Uterus (tissue), 3 donors: ENCODE measurements at regions not wholly inside any gene's neighbourhood (a gene's known extent, or its start where the extent isn't known, plus 50 kb on each side); places are given as distances from the start of the nearest gene placed in this dataset. TPM values are rescaled to one million over a fixed set of nuclear protein-coding genes. Genes with fewer than 3 reads are reported as not detected.
A peak's percentile ranks its signal among the peaks of the same experiment; 100 is the strongest.

ENCODE experiments used
- DNase-seq, 2 donors: peaks; one replicate each; pipeline ENCODE4 v3.0.0-alpha.2; 2019 to 2020
- H3K27ac ChIP-seq, 2 donors: fragments of 200-600 bp; sonication (generic); 1 replicate in 1 of 2; 2 replicates in 1 of 2; pipeline ENCODE4 v1.5.1; 2016 to 2018
- H3K27me3 ChIP-seq, 2 donors: fragments of 200-600 bp; sonication (generic); one replicate each; pipeline ENCODE4 v1.5.1; 2018 to 2019; ENCODE audit warnings: control low read depth in 1 of 2
- H3K36me3 ChIP-seq, 2 donors: fragments of 200-600 bp; sonication (generic); one replicate each; pipeline ENCODE4 v1.5.1; 2019; ENCODE audit warnings: control low read depth in 1 of 2
- H3K4me1 ChIP-seq, 2 donors: fragments of 200-600 bp; sonication (generic); one replicate each; pipeline ENCODE4 v1.5.1; 2018 to 2019; ENCODE audit warnings: control low read depth in 1 of 2
- H3K4me3 ChIP-seq, 2 donors: fragments of 200-600 bp; sonication (generic); 1 replicate in 1 of 2; 2 replicates in 1 of 2; pipeline ENCODE4 v1.5.1; 2018 to 2019; ENCODE audit warnings: mild to moderate bottlenecking in 1 of 2
- H3K9me3 ChIP-seq, 2 donors: fragments of 200-600 bp; sonication (generic); one replicate each; pipeline ENCODE4 v1.5.1; 2019; ENCODE audit warnings: control low read depth in 1 of 2
- POLR2A ChIP-seq, 2 donors: fragments of 450-650 bp; IDR thresholded peaks; one replicate each; pipeline ENCODE4 v1.6.1; 2016; ENCODE audit warnings: antibody characterized with exemption in 2 of 2, mild to moderate bottlenecking in 1 of 2, moderate library complexity in 1 of 2
- intact Hi-C: fragments of 100-400 bp; cut with DNase I; formaldehyde crosslinking; loops from one replicate; pipeline ENCODE4 v1.15.1; 2023; ENCODE audit warnings: low total_unique reads
- small RNA-seq: library from RNA; depleted of rRNA; stranded (forward); fragments of <200 nt; gene quantifications from one replicate; pipeline ENCODE3, GENCODE V24; 2016
- TF ChIP-seq, protein P1 (sequence below), 4 experiments: fragments of 200-600 bp in 2 of 4; fragments of 450-650 bp in 2 of 4; sonication (generic) in 2 of 4; IDR thresholded peaks; one replicate each; pipeline ENCODE4 v1.5.1; 2016 to 2019; ENCODE audit warnings: antibody characterized with exemption in 4 of 4, mild to moderate bottlenecking in 2 of 4, moderate library complexity in 1 of 4
- donor health status: DM: yes; HTN: yes; CAD: no.

DNA sequence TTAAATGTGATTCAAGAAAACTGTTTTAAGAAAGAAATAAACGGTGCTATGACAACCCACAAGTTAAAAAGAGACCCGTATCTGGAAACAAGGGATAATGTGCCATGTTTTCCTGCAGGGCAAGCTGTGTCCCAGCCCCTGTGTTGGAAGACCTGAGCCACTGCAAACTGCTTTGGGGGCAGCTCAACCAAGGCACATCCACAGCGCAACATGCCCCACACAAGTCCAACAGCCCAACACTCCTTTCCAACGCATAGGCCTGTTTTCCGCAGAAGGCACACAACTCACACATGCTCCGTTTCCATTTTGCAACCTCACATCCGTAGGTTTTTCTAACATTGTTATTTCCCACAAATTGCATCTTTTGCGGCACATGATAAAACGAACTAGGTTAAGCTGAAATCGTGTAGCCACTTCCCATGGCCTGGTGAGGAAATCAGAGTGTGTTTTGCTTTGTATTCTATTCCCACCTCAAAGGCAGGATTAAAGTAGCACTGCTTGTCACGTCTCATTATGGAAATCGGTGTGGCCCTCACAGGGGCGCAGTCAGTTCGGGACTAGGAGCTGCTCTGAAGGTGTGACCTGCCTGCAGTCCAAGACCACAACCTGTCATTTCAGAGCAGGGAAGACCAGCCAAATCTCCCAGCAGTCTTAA, 50.5 kb upstream of the ZNF516 start:
- no peak for DNase-seq
- Histone ChIP-seq H3K27me3 (no peaks in the 10 kb centered on the region), H3K4me1 (no peaks in the 10 kb centered on the region), H3K36me3 (no peaks in the 10 kb centered on the region), H3K4me3 (no peak overlapping the region), H3K27ac (peak overlapping the region in 1 of 2 donors; percentile 49), H3K9me3 (no peaks in the 10 kb centered on the region)
- intact Hi-C loops, result no loop called here
- TF ChIP-seq, protein P1, sequence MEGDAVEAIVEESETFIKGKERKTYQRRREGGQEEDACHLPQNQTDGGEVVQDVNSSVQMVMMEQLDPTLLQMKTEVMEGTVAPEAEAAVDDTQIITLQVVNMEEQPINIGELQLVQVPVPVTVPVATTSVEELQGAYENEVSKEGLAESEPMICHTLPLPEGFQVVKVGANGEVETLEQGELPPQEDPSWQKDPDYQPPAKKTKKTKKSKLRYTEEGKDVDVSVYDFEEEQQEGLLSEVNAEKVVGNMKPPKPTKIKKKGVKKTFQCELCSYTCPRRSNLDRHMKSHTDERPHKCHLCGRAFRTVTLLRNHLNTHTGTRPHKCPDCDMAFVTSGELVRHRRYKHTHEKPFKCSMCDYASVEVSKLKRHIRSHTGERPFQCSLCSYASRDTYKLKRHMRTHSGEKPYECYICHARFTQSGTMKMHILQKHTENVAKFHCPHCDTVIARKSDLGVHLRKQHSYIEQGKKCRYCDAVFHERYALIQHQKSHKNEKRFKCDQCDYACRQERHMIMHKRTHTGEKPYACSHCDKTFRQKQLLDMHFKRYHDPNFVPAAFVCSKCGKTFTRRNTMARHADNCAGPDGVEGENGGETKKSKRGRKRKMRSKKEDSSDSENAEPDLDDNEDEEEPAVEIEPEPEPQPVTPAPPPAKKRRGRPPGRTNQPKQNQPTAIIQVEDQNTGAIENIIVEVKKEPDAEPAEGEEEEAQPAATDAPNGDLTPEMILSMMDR (IDR thresholded peaks at IDR 0.05), result no peak
- no peak for TF ChIP-seq POLR2A (IDR thresholded peaks at IDR 0.05)

DNA sequence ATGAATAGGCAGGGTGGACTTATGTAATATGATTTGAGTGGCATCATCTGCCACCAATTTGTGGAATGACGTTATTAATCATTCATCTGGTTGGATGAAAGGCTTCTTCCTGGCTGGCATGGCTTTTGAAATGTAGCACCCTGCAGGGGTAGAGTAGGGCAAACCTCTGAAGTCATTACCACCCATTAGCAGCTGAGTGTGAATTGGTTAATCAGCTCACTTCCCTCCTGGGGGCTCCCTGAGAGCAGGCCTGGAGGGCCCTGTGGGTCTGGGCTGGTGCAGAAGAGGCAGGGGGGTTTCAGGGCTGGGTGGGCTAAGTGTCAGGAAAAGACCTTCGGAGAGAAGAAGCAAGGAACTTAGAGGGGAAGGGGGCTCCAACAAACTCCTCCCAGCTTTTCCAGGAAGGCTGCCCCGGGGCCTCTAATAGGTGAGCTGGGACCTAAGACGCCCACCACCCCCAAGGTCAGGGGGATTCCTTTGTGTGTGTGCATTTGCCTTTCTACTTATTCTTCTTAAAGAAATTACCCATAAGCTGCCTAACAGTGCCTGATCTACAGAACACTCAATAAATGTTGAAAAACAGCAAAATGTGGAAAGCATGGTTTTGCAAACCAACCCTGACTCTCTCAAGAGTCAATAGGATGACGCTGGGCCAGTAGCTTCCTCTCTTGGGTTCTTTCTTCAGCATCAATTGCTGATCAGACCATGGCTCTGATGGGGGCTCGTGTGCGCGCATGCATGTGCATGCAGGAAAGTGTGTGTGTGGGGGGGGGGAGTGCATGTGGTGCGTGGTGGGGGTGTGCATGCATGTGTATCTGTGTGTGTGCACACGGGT, 49.7 kb upstream of the ZNF516 start:
- intact Hi-C loops, result no loop called here
- Histone ChIP-seq H3K4me3 (no peak overlapping the region), H3K4me1 (no peaks in the 10 kb centered on the region), H3K36me3 (no peaks in the 10 kb centered on the region), H3K9me3 (no peaks in the 10 kb centered on the region), H3K27me3 (no peaks in the 10 kb centered on the region), H3K27ac (no peak overlapping the region)
- TF ChIP-seq POLR2A (IDR thresholded peaks at IDR 0.05), result no peak
- TF ChIP-seq, protein P1 (IDR thresholded peaks at IDR 0.05), result no peak
- no peak for DNase-seq

Small RNA genes in the stretch of these regions (small RNA-seq; reads per million reads assigned to genes)
- not detected for gene AC139085.1
